DND-41 (cell line): ENCODE measurements at regions not wholly inside any gene's neighbourhood (a gene's known extent, or its start where the extent isn't known, plus 50 kb on each side); places are given as distances from the start of the nearest gene placed in this dataset.

Experiments
- CTCF ChIP-seq: IDR thresholded peaks from 2 replicates; pipeline ENCODE4 v1.5.1; 2012; ENCODE audit warnings: borderline replicate concordance, low read length, moderate library complexity, mild to moderate bottlenecking; ENCODE audit not compliant: poor library complexity, severe bottlenecking; ENCODE audit errors: extremely low read depth
- EZH2 ChIP-seq: IDR thresholded peaks from 3 replicates; pipeline ENCODE4 v1.6.1; 2012; ENCODE audit warnings: borderline replicate concordance, low read depth, mild to moderate bottlenecking, moderate library complexity, low read length, inconsistent platforms; ENCODE audit not compliant: severe bottlenecking

GRCh38 chr3:16834214-16834613 is 50.5 kb upstream of the PLCL2 start:
- TF ChIP-seq CTCF = no peak
- no peak for TF ChIP-seq EZH2
